ENCODE measurements at regions not wholly inside any gene's neighbourhood (a gene's known extent, or its start where the extent isn't known, plus 50 kb on each side); places are given as distances from the start of the nearest gene placed in this dataset.

DNA sequence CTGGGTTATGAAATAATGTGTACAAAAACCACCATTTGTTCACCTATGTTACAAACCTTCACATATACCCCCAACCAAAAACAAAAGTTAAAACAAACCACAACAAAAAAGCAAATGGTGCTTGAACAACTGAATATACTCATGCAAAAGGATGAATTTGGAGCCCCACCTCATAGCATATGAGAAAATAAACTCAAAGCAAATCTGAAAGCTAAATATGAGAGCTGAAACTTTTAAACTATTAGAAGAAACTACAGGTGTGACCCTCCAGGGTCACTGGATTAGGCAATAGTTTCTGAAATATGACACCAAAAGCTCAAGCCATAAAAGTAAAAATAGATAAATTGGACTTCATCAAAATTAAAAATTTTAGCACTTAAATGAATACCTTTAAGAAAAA, 215.5 kb upstream of the CHRM3 start:
- no peak overlapping the region for H3K27ac ChIP-seq
- TF ChIP-seq ZFX (IDR thresholded peaks at IDR 0.05): no peak
- TF ChIP-seq, protein P1, sequence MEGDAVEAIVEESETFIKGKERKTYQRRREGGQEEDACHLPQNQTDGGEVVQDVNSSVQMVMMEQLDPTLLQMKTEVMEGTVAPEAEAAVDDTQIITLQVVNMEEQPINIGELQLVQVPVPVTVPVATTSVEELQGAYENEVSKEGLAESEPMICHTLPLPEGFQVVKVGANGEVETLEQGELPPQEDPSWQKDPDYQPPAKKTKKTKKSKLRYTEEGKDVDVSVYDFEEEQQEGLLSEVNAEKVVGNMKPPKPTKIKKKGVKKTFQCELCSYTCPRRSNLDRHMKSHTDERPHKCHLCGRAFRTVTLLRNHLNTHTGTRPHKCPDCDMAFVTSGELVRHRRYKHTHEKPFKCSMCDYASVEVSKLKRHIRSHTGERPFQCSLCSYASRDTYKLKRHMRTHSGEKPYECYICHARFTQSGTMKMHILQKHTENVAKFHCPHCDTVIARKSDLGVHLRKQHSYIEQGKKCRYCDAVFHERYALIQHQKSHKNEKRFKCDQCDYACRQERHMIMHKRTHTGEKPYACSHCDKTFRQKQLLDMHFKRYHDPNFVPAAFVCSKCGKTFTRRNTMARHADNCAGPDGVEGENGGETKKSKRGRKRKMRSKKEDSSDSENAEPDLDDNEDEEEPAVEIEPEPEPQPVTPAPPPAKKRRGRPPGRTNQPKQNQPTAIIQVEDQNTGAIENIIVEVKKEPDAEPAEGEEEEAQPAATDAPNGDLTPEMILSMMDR (conservative IDR thresholded peaks at IDR 0.05): no peak

DNA sequence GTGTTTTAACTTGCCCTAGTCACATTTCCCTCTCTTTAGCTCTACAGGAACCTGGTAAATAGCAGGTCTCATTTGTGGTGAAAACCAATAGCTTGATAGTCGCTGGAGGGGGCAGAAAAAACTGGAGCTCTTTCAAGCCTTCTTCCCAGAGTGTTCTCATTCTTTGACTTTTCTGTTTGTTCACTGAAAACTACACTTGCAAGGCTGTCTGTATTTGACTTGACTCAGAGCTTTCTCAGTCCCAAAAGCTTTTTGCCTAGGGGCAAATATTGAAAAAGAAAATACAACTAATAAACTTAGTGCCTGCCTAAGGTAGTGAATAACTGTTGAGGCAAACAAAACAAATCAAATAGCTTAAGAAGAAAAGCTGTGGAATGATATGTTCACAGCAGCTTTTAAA, 217.1 kb upstream of the CHRM3 start:
- no peak overlapping the region for H3K27ac ChIP-seq
- TF ChIP-seq, protein P1 (conservative IDR thresholded peaks at IDR 0.05): no peak
- TF ChIP-seq ZFX (IDR thresholded peaks at IDR 0.05): no peak

DNA sequence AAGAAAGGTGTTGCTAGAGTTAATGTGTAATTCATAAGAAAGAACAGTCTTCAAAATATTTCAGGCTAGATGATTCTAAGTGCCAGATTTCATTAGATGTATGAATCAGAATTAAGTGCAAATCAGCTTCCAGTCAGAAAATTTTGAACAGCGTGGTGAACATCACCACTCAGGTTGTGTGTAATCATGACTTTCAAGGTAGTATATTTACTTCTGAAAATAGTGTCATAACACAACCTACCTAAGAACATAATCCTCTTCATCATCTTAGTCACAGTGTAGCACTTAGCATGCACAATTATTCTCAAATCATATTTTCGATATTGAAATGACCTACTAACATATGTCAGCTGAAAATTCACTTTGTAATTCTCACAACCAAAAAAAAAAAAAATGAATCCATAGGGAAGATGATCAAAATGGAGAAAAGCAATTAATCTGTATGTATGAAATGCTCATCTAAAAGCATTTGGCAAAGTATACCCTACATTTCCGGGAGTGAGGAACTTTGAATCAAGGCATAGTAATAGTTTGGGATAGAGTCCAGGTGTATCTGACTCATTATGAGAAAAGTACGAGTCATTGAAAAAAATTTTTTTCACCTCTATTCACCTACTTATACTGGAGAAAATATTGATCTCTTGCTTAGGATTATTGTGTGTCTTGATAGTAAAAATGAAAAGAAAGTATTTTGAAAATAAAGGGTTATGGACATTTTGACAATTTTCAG, 221.8 kb upstream of the CHRM3 start:
- no peak overlapping the region for H3K27ac ChIP-seq
- TF ChIP-seq ZFX (IDR thresholded peaks at IDR 0.05): no peak
- TF ChIP-seq, protein P1 (conservative IDR thresholded peaks at IDR 0.05): no peak

DNA sequence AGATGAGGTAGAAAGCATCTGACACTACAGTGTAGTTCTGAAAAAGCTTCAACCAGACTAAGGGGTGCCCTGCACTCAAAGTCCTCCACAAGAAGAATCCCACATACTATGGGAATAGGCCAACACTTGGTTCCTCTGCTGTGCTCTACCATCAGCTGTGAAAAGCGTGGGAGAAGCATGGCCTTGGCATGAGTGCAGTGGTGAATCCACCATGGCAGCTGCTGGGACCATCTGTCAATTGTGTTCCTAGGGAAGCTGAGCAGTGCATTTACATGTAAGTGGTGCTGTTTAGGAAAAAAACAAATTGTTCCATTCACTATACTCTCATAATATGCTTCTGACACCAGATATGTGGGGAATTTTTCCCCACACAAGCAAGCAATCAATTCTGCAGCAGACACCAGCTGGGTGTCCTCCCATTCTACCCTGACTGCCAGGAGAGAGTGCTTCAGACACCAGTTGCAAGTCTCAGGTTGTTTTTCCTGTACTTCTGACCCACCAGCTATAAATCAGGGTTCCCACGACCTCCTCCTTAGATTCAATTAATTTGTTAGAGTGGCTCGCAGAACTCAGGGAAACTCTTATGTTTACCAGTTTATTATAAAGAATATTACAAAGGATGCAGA, 230.8 kb upstream of the CHRM3 start:
- no peak for TF ChIP-seq ZFX (IDR thresholded peaks at IDR 0.05)
- TF ChIP-seq, protein P1 (conservative IDR thresholded peaks at IDR 0.05): no peak
- H3K27ac ChIP-seq: no peak overlapping the region

DNA sequence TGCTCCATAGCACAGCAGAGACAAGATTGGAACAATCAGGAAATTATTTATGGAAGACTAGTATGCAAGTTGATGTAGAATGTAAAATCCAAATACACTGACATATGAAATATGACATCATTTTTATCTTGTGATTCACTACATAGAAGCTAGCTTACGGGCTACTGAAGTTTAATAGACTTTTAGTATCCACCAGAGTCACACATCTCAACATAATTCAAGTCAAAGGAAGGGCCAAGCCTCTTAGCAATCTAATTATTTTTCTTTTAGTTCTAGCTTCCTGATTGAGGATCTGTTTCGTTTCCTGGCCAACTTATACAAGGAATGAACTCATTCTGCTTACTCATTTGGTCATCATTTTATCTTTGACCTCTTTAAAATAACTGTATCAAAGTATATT, 234.4 kb upstream of the CHRM3 start:
- TF ChIP-seq ZFX (IDR thresholded peaks at IDR 0.05): no peak
- TF ChIP-seq, protein P1 (conservative IDR thresholded peaks at IDR 0.05): no peak
- H3K27ac ChIP-seq: no peak overlapping the region

DNA sequence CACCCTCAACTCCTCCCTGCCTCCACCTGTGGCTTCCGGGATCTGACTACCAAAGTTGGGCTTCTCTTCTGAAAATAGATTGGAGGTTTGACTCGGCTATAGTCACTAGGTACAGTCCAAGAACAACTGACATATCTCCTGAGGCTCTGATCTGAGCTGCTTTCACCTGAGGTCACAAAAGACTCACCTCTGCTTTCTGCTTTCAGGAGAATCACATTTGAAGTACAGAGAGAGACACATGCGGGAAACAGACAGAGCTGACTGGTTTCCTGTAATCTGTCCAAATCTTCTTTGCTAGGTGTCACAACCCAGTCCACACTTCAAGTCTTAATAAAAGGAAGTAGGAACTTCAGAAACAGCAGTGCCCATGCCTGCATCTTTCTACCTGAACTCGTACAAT, 245.4 kb upstream of the CHRM3 start:
- no peak overlapping the region for H3K27ac ChIP-seq
- TF ChIP-seq, protein P1 (conservative IDR thresholded peaks at IDR 0.05): no peak
- no peak for TF ChIP-seq ZFX (IDR thresholded peaks at IDR 0.05)

DNA sequence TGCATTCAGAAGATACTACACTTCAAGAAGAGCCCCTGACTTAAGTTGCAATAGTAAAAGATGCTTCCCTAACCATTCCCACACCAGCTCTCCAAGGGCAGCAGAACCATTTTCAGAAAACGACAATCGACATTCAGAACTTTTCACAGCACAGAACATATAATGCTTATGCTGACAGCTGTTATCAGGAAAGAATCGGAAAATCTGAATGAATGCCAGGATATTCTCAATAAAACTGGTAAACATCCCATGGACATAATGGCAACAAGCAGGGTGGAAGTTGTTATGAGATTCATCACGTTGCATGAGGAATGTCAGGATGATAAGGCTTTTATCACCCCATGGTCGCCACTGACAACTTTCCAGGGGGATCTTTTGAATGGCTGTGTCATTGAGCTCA, 246.6 kb upstream of the CHRM3 start:
- TF ChIP-seq, protein P1 (conservative IDR thresholded peaks at IDR 0.05): no peak
- TF ChIP-seq ZFX (IDR thresholded peaks at IDR 0.05): no peak
- no peak overlapping the region for H3K27ac ChIP-seq
